Gastroesophageal sphincter (tissue), 4 donors: ENCODE measurements at regions not wholly inside any gene's neighbourhood (a gene's known extent, or its start where the extent isn't known, plus 50 kb on each side); places are given as distances from the start of the nearest gene placed in this dataset.
A peak's percentile ranks its signal among the peaks of the same experiment; 100 is the strongest.

Experiments used
- ATAC-seq: fragments of 150-250 bp; one replicate; pipeline ENCODE4 v1.9.1; 2016; ENCODE audit warnings: mild to moderate bottlenecking, moderate library complexity
- H3K27ac ChIP-seq, 4 donors: fragments of 200-600 bp; sonication (generic) in 3 of 4; 1 replicate in 3 of 4; 2 replicates in 1 of 4; pipeline ENCODE4 v1.5.1; 2016 to 2019
- H3K27me3 ChIP-seq: fragments of 200-600 bp; sonication (generic); one replicate; pipeline ENCODE4 v1.5.1; 2019
- H3K36me3 ChIP-seq, 2 donors: fragments of 200-600 bp; sonication (generic); one replicate each; pipeline ENCODE4 v1.5.1; 2019; ENCODE audit warnings: control low read depth in 1 of 2
- H3K4me1 ChIP-seq, 3 donors: fragments of 200-600 bp; sonication (generic); 1 replicate in 2 of 3; 2 replicates in 1 of 3; pipeline ENCODE4 v1.5.1; 2016 to 2019; ENCODE audit warnings: control low read depth in 2 of 3
- H3K4me3 ChIP-seq, 2 donors: fragments of 200-600 bp; sonication (generic); one replicate each; pipeline ENCODE4 v1.5.1; 2019; ENCODE audit warnings: mild to moderate bottlenecking in 1 of 2, moderate library complexity in 1 of 2
- H3K9me3 ChIP-seq, 3 donors: fragments of 200-600 bp; sonication (generic); one replicate each; pipeline ENCODE4 v1.5.1; 2017 to 2019; ENCODE audit warnings: control low read depth in 2 of 3
- EP300 ChIP-seq: sonication (generic); formaldehyde crosslinking; IDR thresholded peaks from one replicate; pipeline ENCODE4 v1.6.1; 2017; ENCODE audit warnings: antibody characterized with exemption, mild to moderate bottlenecking
- POLR2A ChIP-seq, 2 donors: fragments of 450-650 bp; IDR thresholded peaks; one replicate each; pipeline ENCODE4 v1.6.1; 2017; ENCODE audit warnings: antibody characterized with exemption in 2 of 2, mild to moderate bottlenecking in 2 of 2, moderate library complexity in 1 of 2
- POLR2AphosphoS5 ChIP-seq: sonication (generic); formaldehyde crosslinking; IDR thresholded peaks from one replicate; pipeline ENCODE4 v1.6.1; 2017; ENCODE audit warnings: antibody characterized with exemption
- WGBS, 2 donors: methylation state at CpG; one replicate each; pipeline ENCODE4 v1.1.5; 2018; ENCODE audit warnings: low coverage in 1 of 2; 5-methylcytosine and 5-hydroxymethylcytosine counted together
- TF ChIP-seq, protein P1 (sequence below), 4 experiments: fragments of 200-600 bp in 2 of 4; fragments of 450-650 bp in 2 of 4; sonication (generic) in 1 of 4; IDR thresholded peaks; one replicate each; pipeline ENCODE4 v1.5.1; 2017 to 2019; ENCODE audit warnings: antibody characterized with exemption in 4 of 4, mild to moderate bottlenecking in 2 of 4, moderate library complexity in 2 of 4

DNA sequence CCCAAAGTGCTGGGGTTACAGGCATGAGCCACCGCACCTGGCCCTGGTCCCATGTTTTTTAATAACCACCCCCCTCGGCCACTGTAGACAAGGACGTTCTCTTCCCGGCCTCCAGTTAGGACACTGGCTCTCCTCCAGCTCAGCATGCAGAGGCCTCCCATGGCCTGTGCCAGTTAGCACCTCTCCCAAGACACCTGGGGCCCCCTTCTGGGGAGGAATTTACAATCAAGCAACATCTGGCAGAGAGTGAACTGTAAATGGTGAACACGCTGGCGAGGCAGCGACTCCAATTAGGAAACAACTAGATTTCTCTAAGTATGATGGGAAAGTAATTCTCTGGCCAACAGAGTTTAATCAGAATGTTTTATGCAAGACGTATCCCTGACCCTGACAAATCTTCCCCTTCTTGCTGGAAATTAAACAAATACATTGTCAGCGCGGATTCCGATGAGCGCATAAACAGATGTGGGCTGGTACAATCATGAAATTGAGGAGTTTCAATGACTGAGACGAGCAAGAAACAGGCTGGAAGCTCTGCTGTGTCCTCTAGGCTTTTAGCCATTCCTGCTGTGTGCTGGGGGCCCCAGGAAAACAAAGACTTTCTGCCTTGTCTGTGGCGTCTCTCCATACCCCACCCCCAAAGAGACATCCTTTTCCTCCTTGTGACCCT is 61.7 kb upstream of the DLK1 start:
- 42 to 55% methylated on average over 8 to 10 of the region's 14 CpGs for WGBS, 2 donors
- Histone ChIP-seq H3K4me1 (peaks cover 0 to 27% (median 0%) of the 10 kb centered on the region in 3 donors), H3K27me3 (peaks cover 56% of the 10 kb centered on the region), H3K4me3 (no peak overlapping the region), H3K36me3 (no peaks in the 10 kb centered on the region), H3K27ac (peak overlapping the region in 2 of 4 donors; percentile 35 to 56), H3K9me3 (no peaks in the 10 kb centered on the region)
- peak; percentile 56 for ATAC-seq
- peak; percentile 47 for TF ChIP-seq POLR2AphosphoS5
- no peak for TF ChIP-seq POLR2A (IDR thresholded peaks at IDR 0.05)

DNA sequence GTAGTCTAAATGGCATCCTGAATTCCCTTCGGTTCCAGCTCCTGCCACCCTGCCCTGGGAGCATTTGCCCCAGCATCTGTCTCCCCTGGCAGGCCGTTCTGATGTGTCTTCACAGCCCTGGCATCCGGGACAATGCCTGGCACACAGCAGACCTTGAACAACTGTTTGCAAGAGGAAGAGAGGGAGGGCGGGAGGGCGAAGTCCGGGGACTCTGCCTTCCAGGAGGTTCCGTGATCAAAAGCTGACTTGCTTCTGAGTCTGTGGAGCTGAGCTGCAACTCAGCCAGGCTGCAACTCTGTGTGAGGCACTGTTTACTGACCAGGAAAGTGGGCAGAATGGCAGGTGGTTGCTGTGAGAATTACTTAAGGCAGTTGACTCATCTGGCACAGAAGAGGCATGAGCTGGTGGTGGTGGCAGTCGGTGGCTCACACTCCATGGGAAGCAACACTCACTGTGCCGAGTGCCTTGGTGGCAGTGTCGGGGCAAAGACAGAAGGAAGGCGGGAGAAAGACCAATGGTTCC is 61.1 kb upstream of the DLK1 start:
- Histone ChIP-seq H3K4me3 (no peak overlapping the region), H3K27me3 (peaks cover 59% of the 10 kb centered on the region), H3K36me3 (no peaks in the 10 kb centered on the region), H3K27ac (peak overlapping the region in 2 of 4 donors; percentile 35 to 56), H3K9me3 (no peaks in the 10 kb centered on the region), H3K4me1 (peaks cover 0 to 27% (median 0%) of the 10 kb centered on the region in 3 donors)
- no peak for TF ChIP-seq EP300
- 54 to 70% methylated on average over 5 to 7 of the region's 11 CpGs for WGBS, 2 donors
- no peak for ATAC-seq

DNA sequence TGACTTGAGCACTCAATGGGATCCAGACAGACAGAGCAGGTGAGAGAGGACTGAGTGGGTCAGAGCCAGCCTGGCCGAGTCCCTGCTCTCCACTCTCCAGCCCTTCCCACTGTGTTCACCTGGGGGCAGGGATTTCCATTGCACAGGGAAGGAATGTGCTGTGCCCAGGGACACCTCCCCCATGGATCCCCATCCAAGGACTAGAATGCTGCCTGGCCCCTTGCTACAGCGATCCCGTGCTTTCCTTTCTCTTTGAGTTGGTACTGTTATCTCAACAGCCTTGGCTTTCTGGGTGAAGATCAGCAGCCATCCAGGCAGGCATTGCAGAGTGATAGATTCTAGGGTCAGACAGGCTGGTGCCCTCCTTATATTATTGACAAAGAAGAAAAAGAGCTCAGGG is 60.3 kb upstream of the DLK1 start:
- H3K27me3 ChIP-seq = peaks cover 64% of the 10 kb centered on the region
- no peaks in the 10 kb centered on the region for H3K36me3 ChIP-seq
- no peak for ATAC-seq
- H3K4me1 ChIP-seq = peaks cover 0 to 20% (median 0%) of the 10 kb centered on the region in 3 donors
- H3K9me3 ChIP-seq = no peaks in the 10 kb centered on the region
- TF ChIP-seq EP300 (no peak), POLR2AphosphoS5 (no peak), POLR2A (IDR thresholded peaks at IDR 0.05) (no peak)
- TF ChIP-seq, protein P1, sequence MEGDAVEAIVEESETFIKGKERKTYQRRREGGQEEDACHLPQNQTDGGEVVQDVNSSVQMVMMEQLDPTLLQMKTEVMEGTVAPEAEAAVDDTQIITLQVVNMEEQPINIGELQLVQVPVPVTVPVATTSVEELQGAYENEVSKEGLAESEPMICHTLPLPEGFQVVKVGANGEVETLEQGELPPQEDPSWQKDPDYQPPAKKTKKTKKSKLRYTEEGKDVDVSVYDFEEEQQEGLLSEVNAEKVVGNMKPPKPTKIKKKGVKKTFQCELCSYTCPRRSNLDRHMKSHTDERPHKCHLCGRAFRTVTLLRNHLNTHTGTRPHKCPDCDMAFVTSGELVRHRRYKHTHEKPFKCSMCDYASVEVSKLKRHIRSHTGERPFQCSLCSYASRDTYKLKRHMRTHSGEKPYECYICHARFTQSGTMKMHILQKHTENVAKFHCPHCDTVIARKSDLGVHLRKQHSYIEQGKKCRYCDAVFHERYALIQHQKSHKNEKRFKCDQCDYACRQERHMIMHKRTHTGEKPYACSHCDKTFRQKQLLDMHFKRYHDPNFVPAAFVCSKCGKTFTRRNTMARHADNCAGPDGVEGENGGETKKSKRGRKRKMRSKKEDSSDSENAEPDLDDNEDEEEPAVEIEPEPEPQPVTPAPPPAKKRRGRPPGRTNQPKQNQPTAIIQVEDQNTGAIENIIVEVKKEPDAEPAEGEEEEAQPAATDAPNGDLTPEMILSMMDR (IDR thresholded peaks at IDR 0.05) = no peak
- no peak overlapping the region for H3K27ac ChIP-seq
- WGBS, 2 donors = 100% methylated on average over 2 of the region's 3 CpGs; no CpG with 5 or more reads in 1 of the 2 donors
- no peak overlapping the region for H3K4me3 ChIP-seq

DNA sequence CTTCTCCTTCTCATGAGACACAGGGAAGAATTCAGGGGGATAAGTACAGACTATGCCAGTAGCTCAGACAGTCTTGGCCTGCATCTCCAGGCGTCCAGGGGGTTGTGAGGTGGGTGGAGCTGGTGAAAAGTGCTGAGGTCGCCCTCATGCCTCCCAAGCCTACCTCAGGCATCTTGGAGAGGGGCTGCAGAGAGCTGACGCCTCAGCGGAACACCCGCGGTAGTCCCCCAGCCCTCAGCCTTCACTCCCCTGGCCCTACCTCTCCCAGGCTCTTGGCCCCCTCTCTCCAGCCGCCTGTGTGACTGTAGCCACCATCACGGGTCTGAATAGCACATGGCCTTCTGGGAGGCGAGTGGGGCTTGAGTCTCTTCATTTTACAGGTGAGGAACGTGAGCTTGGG is 59.8 kb upstream of the DLK1 start:
- H3K4me1 ChIP-seq = peaks cover 0 to 15% (median 0%) of the 10 kb centered on the region in 3 donors
- no peak for TF ChIP-seq POLR2A (IDR thresholded peaks at IDR 0.05)
- TF ChIP-seq EP300 = no peak
- TF ChIP-seq, protein P1 (IDR thresholded peaks at IDR 0.05) = no peak
- no peak for TF ChIP-seq POLR2AphosphoS5
- peaks cover 69% of the 10 kb centered on the region for H3K27me3 ChIP-seq
- no peaks in the 10 kb centered on the region for H3K36me3 ChIP-seq
- no peaks in the 10 kb centered on the region for H3K9me3 ChIP-seq
- no peak for ATAC-seq
- WGBS, 2 donors = no CpG with 5 or more reads among the region's 10 CpGs
- no peak overlapping the region for H3K4me3 ChIP-seq
- no peak overlapping the region for H3K27ac ChIP-seq

DNA sequence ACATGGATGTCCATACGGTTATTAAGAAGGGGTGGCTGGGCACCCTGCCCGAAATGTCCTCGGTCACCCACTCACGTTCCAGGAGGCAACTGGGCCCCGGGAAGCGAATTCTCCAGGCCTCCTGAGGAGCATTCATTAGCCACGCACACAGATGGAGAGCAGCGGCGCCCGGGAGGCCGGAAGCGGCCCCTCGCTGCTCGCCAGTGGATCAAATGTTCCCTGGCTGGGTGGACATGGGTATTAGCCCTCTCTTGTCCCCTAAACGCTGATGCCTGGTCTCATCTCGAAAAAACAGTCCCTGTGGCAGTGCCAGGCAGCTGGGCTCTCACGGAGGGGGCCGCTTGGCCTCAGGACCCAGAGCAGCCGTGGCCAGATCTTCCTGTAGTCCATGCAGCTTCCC is 59.0 kb upstream of the DLK1 start:
- Histone ChIP-seq H3K27me3 (peaks cover 76% of the 10 kb centered on the region), H3K9me3 (no peaks in the 10 kb centered on the region), H3K4me3 (no peak overlapping the region), H3K36me3 (no peaks in the 10 kb centered on the region), H3K27ac (no peak overlapping the region), H3K4me1 (peaks cover 0 to 15% (median 0%) of the 10 kb centered on the region in 3 donors)
- TF ChIP-seq POLR2A (IDR thresholded peaks at IDR 0.05) (no peak), POLR2AphosphoS5 (no peak), EP300 (no peak)
- TF ChIP-seq, protein P1 (IDR thresholded peaks at IDR 0.05) = no peak
- 80% methylated on average over 1 of the region's 19 CpGs; no CpG with 5 or more reads in 1 of the 2 donors for WGBS, 2 donors
- ATAC-seq = no peak

DNA sequence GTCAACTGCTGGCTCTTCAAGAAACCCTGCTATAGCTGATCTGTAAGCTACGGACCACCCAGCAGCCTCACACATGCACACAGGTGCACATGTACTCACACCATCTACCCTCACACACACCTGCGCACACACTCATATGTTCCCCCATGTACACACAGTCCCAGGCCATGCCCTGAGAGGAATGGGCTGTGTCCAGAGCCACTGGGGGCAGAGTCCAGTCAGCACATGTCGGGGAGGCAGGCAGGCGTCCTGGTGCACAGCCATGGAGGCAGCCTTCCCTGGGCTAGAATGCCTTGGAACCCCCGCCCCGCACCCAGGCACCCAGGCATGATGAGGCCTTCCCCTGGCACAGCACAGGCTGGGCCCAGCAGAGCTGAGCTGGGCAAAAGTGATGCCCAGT is 58.3 kb upstream of the DLK1 start:
- Histone ChIP-seq H3K27ac (no peak overlapping the region), H3K36me3 (no peaks in the 10 kb centered on the region), H3K4me3 (no peak overlapping the region), H3K9me3 (no peaks in the 10 kb centered on the region), H3K27me3 (peaks cover 82% of the 10 kb centered on the region), H3K4me1 (peaks cover 0 to 15% (median 0%) of the 10 kb centered on the region in 3 donors)
- WGBS, 2 donors = 96 to 100% methylated on average over 1 to 4 of the region's 6 CpGs
- ATAC-seq = no peak
- no peak for TF ChIP-seq POLR2AphosphoS5
- no peak for TF ChIP-seq POLR2A (IDR thresholded peaks at IDR 0.05)
- no peak for TF ChIP-seq EP300
- TF ChIP-seq, protein P1 (IDR thresholded peaks at IDR 0.05) = no peak
